Neural crest cell (in vitro differentiated cells): ENCODE measurements at regions not wholly inside any gene's neighbourhood (a gene's known extent, or its start where the extent isn't known, plus 50 kb on each side); places are given as distances from the start of the nearest gene placed in this dataset.

Experiments
- DNase-seq: peaks from one replicate; pipeline ENCODE4 v3.0.0; 2021; ENCODE audit warnings: low read depth, mixed read lengths, low spot score
- H3K27ac Mint-ChIP-seq: one replicate; pipeline ENCODE4 v1.8.0; 2021; ENCODE audit warnings: mild to moderate bottlenecking, mixed read lengths; ENCODE audit not compliant: unreplicated experiment
- H3K27me3 Mint-ChIP-seq: 2 replicates; pipeline ENCODE4 v1.8.0; 2021; ENCODE audit warnings: low read depth, mild to moderate bottlenecking, mixed read lengths
- H3K36me3 Mint-ChIP-seq: 2 replicates; pipeline ENCODE4 v1.8.0; 2021; ENCODE audit warnings: low read depth, mild to moderate bottlenecking, mixed read lengths
- H3K4me1 Mint-ChIP-seq: 2 replicates; pipeline ENCODE4 v1.8.0; 2021; ENCODE audit warnings: mixed read lengths
- H3K4me3 Mint-ChIP-seq: one replicate; pipeline ENCODE4 v1.8.0; 2021; ENCODE audit warnings: mild to moderate bottlenecking, mixed read lengths
- H3K9me3 Mint-ChIP-seq: 2 replicates; pipeline ENCODE4 v1.8.0; 2021; ENCODE audit warnings: mixed read lengths
- CTCF ChIP-seq: fragments of 200-600 bp; sonication (generic); conservative IDR thresholded peaks from 2 replicates; pipeline ENCODE4 v1.5.0; 2021; ENCODE audit warnings: antibody characterized with exemption, mild to moderate bottlenecking

GRCh38 chr15:35888815-35889214 is 342.9 kb upstream of the DPH6 start:
- DNase-seq: no peak
- no peaks in the 10 kb centered on the region for H3K4me1 Mint-ChIP-seq
- no peak overlapping the region for H3K4me3 Mint-ChIP-seq
- TF ChIP-seq CTCF: no peak
- H3K36me3 Mint-ChIP-seq: no peaks in the 10 kb centered on the region
- H3K9me3 Mint-ChIP-seq: no peaks in the 10 kb centered on the region
- no peak overlapping the region for H3K27ac Mint-ChIP-seq
- H3K27me3 Mint-ChIP-seq: no peaks in the 10 kb centered on the region

- H3K27ac Mint-ChIP-seq: no peak overlapping the region
- H3K4me1 Mint-ChIP-seq: no peaks in the 10 kb centered on the region
- DNase-seq: no peak
- H3K9me3 Mint-ChIP-seq: peaks cover 3% of the 10 kb centered on the region
- no peaks in the 10 kb centered on the region for H3K36me3 Mint-ChIP-seq
- no peak for TF ChIP-seq CTCF
- H3K4me3 Mint-ChIP-seq: no peak overlapping the region
- H3K27me3 Mint-ChIP-seq: no peaks in the 10 kb centered on the region
Measured at GRCh38 chr15:35907511-35907910, 361.5 kb upstream of the DPH6 start.

- no peaks in the 10 kb centered on the region for H3K27me3 Mint-ChIP-seq
- H3K4me1 Mint-ChIP-seq: no peaks in the 10 kb centered on the region
- no peak for TF ChIP-seq CTCF
- peaks cover 3% of the 10 kb centered on the region for H3K9me3 Mint-ChIP-seq
- no peak for DNase-seq
- H3K27ac Mint-ChIP-seq: no peak overlapping the region
- H3K4me3 Mint-ChIP-seq: no peak overlapping the region
- H3K36me3 Mint-ChIP-seq: no peaks in the 10 kb centered on the region
Measured at GRCh38 chr15:35909414-35909813, 363.4 kb upstream of the DPH6 start.

GRCh38 chr15:35910227-35910626 is 364.3 kb upstream of the DPH6 start:
- H3K4me3 Mint-ChIP-seq: no peak overlapping the region
- no peaks in the 10 kb centered on the region for H3K36me3 Mint-ChIP-seq
- H3K27ac Mint-ChIP-seq: no peak overlapping the region
- H3K4me1 Mint-ChIP-seq: no peaks in the 10 kb centered on the region
- TF ChIP-seq CTCF: no peak
- no peaks in the 10 kb centered on the region for H3K27me3 Mint-ChIP-seq
- H3K9me3 Mint-ChIP-seq: peaks cover 3% of the 10 kb centered on the region
- no peak for DNase-seq

GRCh38 chr15:35911052-35911777 is 365.2 kb upstream of the DPH6 start:
- Mint-ChIP-seq H3K36me3 (no peaks in the 10 kb centered on the region), H3K4me3 (no peak overlapping the region), H3K27ac (no peak overlapping the region), H3K4me1 (no peaks in the 10 kb centered on the region), H3K9me3 (peaks cover 3% of the 10 kb centered on the region), H3K27me3 (no peaks in the 10 kb centered on the region)
- TF ChIP-seq CTCF: no peak
- DNase-seq: no peak
